ENCODE measurements at regions not wholly inside any gene's neighbourhood (a gene's known extent, or its start where the extent isn't known, plus 50 kb on each side); places are given as distances from the start of the nearest gene placed in this dataset.
"Not testable (repeated sequence)": the region's sequence is repeated elsewhere in the genome, so short reads cannot be mapped to it uniquely, and the experiment has no call there.

GRCh38 chr5:159480849-159481248 is 150.6 kb upstream of the IL12B start:
- peaks cover 3 to 8% of the 10 kb centered on the region in 2 donors for H3K9me3 Mint-ChIP-seq

GRCh38 chr5:159481751-159482150 is 151.5 kb upstream of the IL12B start:
- DNase-seq, result no peak
- Mint-ChIP-seq H3K36me3 (no peaks in the 10 kb centered on the region), H3K9me3 (peaks cover 0 to 3% of the 10 kb centered on the region in 2 donors), H3K4me3 (no peak overlapping the region), H3K4me1 (peaks cover 9 to 13% of the 10 kb centered on the region in 2 donors), H3K27me3 (peaks cover 0 to 5% of the 10 kb centered on the region in 2 donors), H3K27ac (no peak overlapping the region)
- no peak for ATAC-seq (replicated peaks)

More at GRCh38 chr5:159480849-159481248, 150.6 kb upstream of the IL12B start:
- ATAC-seq (replicated peaks) (no peak), DNase-seq (no peak)
- H3K4me1 Mint-ChIP-seq, result peaks cover 9 to 13% of the 10 kb centered on the region in 2 donors
- H3K4me3 Mint-ChIP-seq, result no peak overlapping the region
- no peaks in the 10 kb centered on the region for H3K36me3 Mint-ChIP-seq
- no peak overlapping the region for H3K27ac Mint-ChIP-seq
- H3K27me3 Mint-ChIP-seq, result peaks cover 0 to 5% of the 10 kb centered on the region in 2 donors

GRCh38 chr5:159486836-159487235 is 156.5 kb upstream of the IL12B start:
- Mint-ChIP-seq H3K4me3 (no peak overlapping the region), H3K36me3 (no peaks in the 10 kb centered on the region), H3K27me3 (peaks cover 0 to 5% of the 10 kb centered on the region in 2 donors), H3K27ac (no peak overlapping the region), H3K4me1 (no peaks in the 10 kb centered on the region), H3K9me3 (peaks cover 0 to 3% of the 10 kb centered on the region in 2 donors)
- ATAC-seq (replicated peaks), result no peak
- no peak for DNase-seq

GRCh38 chr5:159488516-159488915 is 158.2 kb upstream of the IL12B start:
- Mint-ChIP-seq H3K4me3 (no peak overlapping the region), H3K9me3 (peaks cover 0 to 3% of the 10 kb centered on the region in 2 donors), H3K27ac (no peak overlapping the region), H3K27me3 (peaks cover 0 to 5% of the 10 kb centered on the region in 2 donors), H3K36me3 (no peaks in the 10 kb centered on the region), H3K4me1 (no peaks in the 10 kb centered on the region)
- no peak for DNase-seq
- ATAC-seq (replicated peaks), result no peak

GRCh38 chr5:159489779-159490178 is 159.5 kb upstream of the IL12B start:
- H3K9me3 Mint-ChIP-seq, result peaks cover 0 to 2% of the 10 kb centered on the region in 2 donors
- DNase-seq, result no peak
- no peak overlapping the region for H3K27ac Mint-ChIP-seq
- no peaks in the 10 kb centered on the region for H3K4me1 Mint-ChIP-seq
- peaks cover 0 to 7% of the 10 kb centered on the region in 2 donors for H3K27me3 Mint-ChIP-seq
- H3K36me3 Mint-ChIP-seq, result no peaks in the 10 kb centered on the region
- H3K4me3 Mint-ChIP-seq, result no peak overlapping the region
- ATAC-seq (replicated peaks), result peak; percentile 51 to 74

GRCh38 chr5:159490507-159490906 is 160.2 kb upstream of the IL12B start:
- no peak for DNase-seq
- H3K27ac Mint-ChIP-seq, result no peak overlapping the region
- H3K36me3 Mint-ChIP-seq, result no peaks in the 10 kb centered on the region
- H3K4me1 Mint-ChIP-seq, result no peaks in the 10 kb centered on the region
- ATAC-seq (replicated peaks), result no peak
- no peaks in the 10 kb centered on the region for H3K9me3 Mint-ChIP-seq
- H3K4me3 Mint-ChIP-seq, result no peak overlapping the region
- H3K27me3 Mint-ChIP-seq, result peaks cover 0 to 7% of the 10 kb centered on the region in 2 donors

GRCh38 chr5:159493696-159494095 is 163.4 kb upstream of the IL12B start:
- no peaks in the 10 kb centered on the region for H3K36me3 Mint-ChIP-seq
- peaks cover 0 to 7% of the 10 kb centered on the region in 2 donors for H3K27me3 Mint-ChIP-seq
- H3K9me3 Mint-ChIP-seq, result no peaks in the 10 kb centered on the region
- H3K27ac Mint-ChIP-seq, result no peak overlapping the region
- ATAC-seq (replicated peaks) (no peak), DNase-seq (no peak)
- no peaks in the 10 kb centered on the region for H3K4me1 Mint-ChIP-seq
- H3K4me3 Mint-ChIP-seq, result no peak overlapping the region

GRCh38 chr5:159496773-159497172 is 166.5 kb upstream of the IL12B start:
- peaks cover 0 to 7% of the 10 kb centered on the region in 2 donors for H3K27me3 Mint-ChIP-seq
- no peaks in the 10 kb centered on the region for H3K4me1 Mint-ChIP-seq
- no peaks in the 10 kb centered on the region for H3K9me3 Mint-ChIP-seq
- no peaks in the 10 kb centered on the region for H3K36me3 Mint-ChIP-seq
- no peak for DNase-seq
- H3K27ac Mint-ChIP-seq, result no peak overlapping the region
- H3K4me3 Mint-ChIP-seq, result no peak overlapping the region
- no peak for ATAC-seq (replicated peaks)

- Mint-ChIP-seq H3K4me3 (no peak overlapping the region), H3K36me3 (peaks cover 0 to 2% of the 10 kb centered on the region in 2 donors), H3K4me1 (no peaks in the 10 kb centered on the region), H3K9me3 (no peaks in the 10 kb centered on the region), H3K27me3 (peaks cover 0 to 7% of the 10 kb centered on the region in 2 donors), H3K27ac (no peak overlapping the region)
- DNase-seq (no peak), ATAC-seq (replicated peaks) (no peak)
Observed at GRCh38 chr5:159497221-159497620, 166.9 kb upstream of the IL12B start.

- Mint-ChIP-seq H3K4me3 (no peak overlapping the region), H3K4me1 (no peaks in the 10 kb centered on the region), H3K36me3 (peaks cover 0 to 2% of the 10 kb centered on the region in 2 donors), H3K27ac (no peak overlapping the region), H3K27me3 (peaks cover 0 to 7% of the 10 kb centered on the region in 2 donors), H3K9me3 (no peaks in the 10 kb centered on the region)
- DNase-seq, result no peak
- ATAC-seq (replicated peaks), result no peak
Observed at GRCh38 chr5:159498630-159499029, 168.3 kb upstream of the IL12B start.

- not testable (repeated sequence) for ATAC-seq (replicated peaks); H3K27me3 Mint-ChIP-seq; H3K27ac Mint-ChIP-seq; H3K36me3 Mint-ChIP-seq; H3K4me3 Mint-ChIP-seq; H3K4me1 Mint-ChIP-seq; DNase-seq; H3K9me3 Mint-ChIP-seq
Observed at GRCh38 chr5:159502116-159502515, 171.8 kb upstream of the IL12B start.

GRCh38 chr5:159503236-159503635 is 172.9 kb upstream of the IL12B start:
- H3K9me3 Mint-ChIP-seq, result no peaks in the 10 kb centered on the region

GRCh38 chr5:159504106-159504856 is 174.0 kb upstream of the IL12B start:
- H3K4me3 Mint-ChIP-seq, result no peak overlapping the region
- no peak overlapping the region for H3K27ac Mint-ChIP-seq
- H3K27me3 Mint-ChIP-seq, result peaks cover 7 to 9% of the 10 kb centered on the region in 2 donors
- H3K36me3 Mint-ChIP-seq, result peaks cover 0 to 2% of the 10 kb centered on the region in 2 donors
- DNase-seq (no peak), ATAC-seq (replicated peaks) (no peak)
- peaks cover 3 to 4% of the 10 kb centered on the region in 2 donors for H3K4me1 Mint-ChIP-seq
- peaks cover 1 to 3% of the 10 kb centered on the region in 2 donors for H3K9me3 Mint-ChIP-seq

More at GRCh38 chr5:159503236-159503635, 172.9 kb upstream of the IL12B start:
- H3K27me3 Mint-ChIP-seq, result peaks cover 4 to 7% of the 10 kb centered on the region in 2 donors
- DNase-seq (no peak), ATAC-seq (replicated peaks) (no peak)
- H3K27ac Mint-ChIP-seq, result no peak overlapping the region
- peaks cover 3 to 4% of the 10 kb centered on the region in 2 donors for H3K4me1 Mint-ChIP-seq
- H3K36me3 Mint-ChIP-seq, result peaks cover 0 to 2% of the 10 kb centered on the region in 2 donors
- no peak overlapping the region for H3K4me3 Mint-ChIP-seq

GRCh38 chr5:159504857-159505304 is 174.6 kb upstream of the IL12B start:
- no peak for ATAC-seq (replicated peaks)
- peaks cover 3 to 4% of the 10 kb centered on the region in 2 donors for H3K4me1 Mint-ChIP-seq
- no peak for DNase-seq
- peaks cover 1 to 3% of the 10 kb centered on the region in 2 donors for H3K9me3 Mint-ChIP-seq
- peaks cover 7 to 9% of the 10 kb centered on the region in 2 donors for H3K27me3 Mint-ChIP-seq
- H3K36me3 Mint-ChIP-seq, result peaks cover 0 to 2% of the 10 kb centered on the region in 2 donors
- H3K4me3 Mint-ChIP-seq, result no peak overlapping the region
- H3K27ac Mint-ChIP-seq, result peak overlapping the region; percentile 7

- no peak overlapping the region for H3K27ac Mint-ChIP-seq
- H3K36me3 Mint-ChIP-seq, result peaks cover 0 to 2% of the 10 kb centered on the region in 2 donors
- DNase-seq (no peak), ATAC-seq (replicated peaks) (no peak)
- H3K27me3 Mint-ChIP-seq, result peaks cover 7 to 9% of the 10 kb centered on the region in 2 donors
- H3K9me3 Mint-ChIP-seq, result peaks cover 1 to 3% of the 10 kb centered on the region in 2 donors
- H3K4me3 Mint-ChIP-seq, result no peak overlapping the region
- peaks cover 3 to 4% of the 10 kb centered on the region in 2 donors for H3K4me1 Mint-ChIP-seq
Observed at GRCh38 chr5:159507055-159507454, 176.8 kb upstream of the IL12B start.
